Fibroblast of the aortic adventitia (primary cell): ENCODE measurements at regions not wholly inside any gene's neighbourhood (a gene's known extent, or its start where the extent isn't known, plus 50 kb on each side); places are given as distances from the start of the nearest gene placed in this dataset.

Experiments used
- DNase-seq: peaks from one replicate; pipeline ENCODE4 v3.0.0-alpha.2; 2010; ENCODE audit warnings: low read depth
- H3K4me3 ChIP-seq: 2 replicates; pipeline ENCODE4 v1.5.1; 2011; ENCODE audit warnings: low read depth, mild to moderate bottlenecking, control low read depth, low read length, moderate library complexity
- CTCF ChIP-seq: IDR thresholded peaks from 2 replicates; pipeline ENCODE4 v1.5.1; 2011; ENCODE audit warnings: mild to moderate bottlenecking, low read length, control low read depth, inconsistent platforms; ENCODE audit not compliant: insufficient read depth

- H3K4me3 ChIP-seq: no peak overlapping the region
- TF ChIP-seq CTCF: no peak
- DNase-seq: no peak
These were observed 473.4 kb upstream of the LMO3 start for GRCh38 chr12:17079251-17079909.

DNA sequence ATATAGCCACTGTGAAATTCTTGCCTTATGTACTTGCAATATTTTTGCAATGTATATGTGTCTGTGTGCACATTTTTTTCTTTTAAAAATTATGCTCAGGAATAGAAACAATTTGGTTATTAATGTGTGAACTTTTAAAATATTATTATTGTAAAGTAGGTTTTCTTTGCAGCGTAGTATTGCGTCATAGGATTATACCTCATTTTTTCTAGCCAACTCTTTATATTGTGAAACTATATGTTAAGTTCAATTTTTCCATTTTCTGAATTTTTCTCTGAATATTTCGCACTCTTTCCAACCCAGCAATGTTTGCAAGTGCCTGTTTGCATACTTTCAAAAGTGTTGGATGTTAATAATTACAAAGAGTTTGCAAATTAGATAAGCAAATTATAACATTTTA, 471.6 kb upstream of the LMO3 start:
- no peak overlapping the region for H3K4me3 ChIP-seq
- no peak for DNase-seq
- TF ChIP-seq CTCF: no peak

- no peak overlapping the region for H3K4me3 ChIP-seq
- no peak for TF ChIP-seq CTCF
- no peak for DNase-seq
These were observed 470.8 kb upstream of the LMO3 start for GRCh38 chr12:17076811-17077210.

GRCh38 chr12:17076028-17076744, 470.2 kb upstream of the LMO3 start:
- TF ChIP-seq CTCF: no peak
- DNase-seq: no peak
- no peak overlapping the region for H3K4me3 ChIP-seq

DNA sequence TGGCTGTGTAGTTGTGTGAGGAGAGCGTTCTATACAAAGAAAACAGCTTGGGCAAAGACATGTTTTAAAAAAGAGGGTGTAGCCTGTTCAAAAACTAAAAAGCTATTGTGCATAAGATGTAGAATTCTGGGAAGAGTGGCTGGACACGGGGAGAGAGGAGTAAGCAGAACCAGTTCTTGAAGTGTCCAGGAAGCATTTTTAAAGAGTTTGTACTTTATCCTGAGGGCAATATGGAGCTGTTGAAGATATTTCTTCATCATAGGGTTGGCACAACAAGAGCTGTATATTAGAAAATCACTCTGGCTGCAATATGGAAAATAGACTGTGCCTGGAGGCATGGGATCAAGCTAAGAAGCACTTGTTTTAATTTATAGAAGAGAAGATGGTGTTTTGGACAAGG, 458.9 kb upstream of the LMO3 start:
- TF ChIP-seq CTCF: no peak
- no peak overlapping the region for H3K4me3 ChIP-seq
- no peak for DNase-seq

GRCh38 chr12:17062267-17063036, 456.5 kb upstream of the LMO3 start:
- no peak for DNase-seq
- no peak for TF ChIP-seq CTCF
- no peak overlapping the region for H3K4me3 ChIP-seq
